HL-60 (cell line): ENCODE measurements at regions not wholly inside any gene's neighbourhood (a gene's known extent, or its start where the extent isn't known, plus 50 kb on each side); places are given as distances from the start of the nearest gene placed in this dataset.

ENCODE experiments used
- DNase-seq, 2 experiments: peaks; one replicate each; pipeline ENCODE4 v3.0.0-alpha.2; 2010 to 2020; ENCODE audit warnings: low read depth in 1 of 2, low spot score in 1 of 2
- H3K27ac ChIP-seq: fragments of 250-450 bp; sonication (Bioruptor Pico); replicated peaks from 2 replicates; pipeline ENCODE4 v1.5.1; 2020; ENCODE audit warnings: mild to moderate bottlenecking, moderate library complexity
- H3K27me3 ChIP-seq: fragments of 250-450 bp; sonication (Bioruptor Pico); 2 replicates; pipeline ENCODE4 v1.5.1; 2021; ENCODE audit warnings: mild to moderate bottlenecking, moderate library complexity; ENCODE audit not compliant: insufficient read depth, poor library complexity, severe bottlenecking
- H3K4me3 ChIP-seq: replicated peaks from 2 replicates; pipeline ENCODE4 v1.5.1; 2011; ENCODE audit warnings: mild to moderate bottlenecking, control low read depth, low read length; ENCODE audit not compliant: insufficient read depth
- GABPA ChIP-seq: IDR thresholded peaks from 2 replicates; pipeline ENCODE4 v1.6.1; 2012; ENCODE audit warnings: low read depth
- POLR2AphosphoS5 ChIP-seq: IDR thresholded peaks from 2 replicates; pipeline ENCODE4 v1.6.1; 2012; ENCODE audit warnings: low read depth
- SPI1 ChIP-seq: IDR thresholded peaks from 2 replicates; pipeline ENCODE4 v1.6.1; 2012; ENCODE audit warnings: low read depth, mild to moderate bottlenecking, borderline replicate concordance
- TF ChIP-seq, protein P1 (sequence below): IDR thresholded peaks from 2 replicates; pipeline ENCODE4 v1.6.1; 2012; ENCODE audit warnings: low read depth; ENCODE audit not compliant: insufficient replicate concordance
- TF ChIP-seq, protein P2 (sequence below): IDR thresholded peaks from one replicate; pipeline ENCODE4 v1.5.1; 2011; ENCODE audit warnings: low read length, control low read depth, inconsistent platforms; ENCODE audit not compliant: insufficient read depth

DNA sequence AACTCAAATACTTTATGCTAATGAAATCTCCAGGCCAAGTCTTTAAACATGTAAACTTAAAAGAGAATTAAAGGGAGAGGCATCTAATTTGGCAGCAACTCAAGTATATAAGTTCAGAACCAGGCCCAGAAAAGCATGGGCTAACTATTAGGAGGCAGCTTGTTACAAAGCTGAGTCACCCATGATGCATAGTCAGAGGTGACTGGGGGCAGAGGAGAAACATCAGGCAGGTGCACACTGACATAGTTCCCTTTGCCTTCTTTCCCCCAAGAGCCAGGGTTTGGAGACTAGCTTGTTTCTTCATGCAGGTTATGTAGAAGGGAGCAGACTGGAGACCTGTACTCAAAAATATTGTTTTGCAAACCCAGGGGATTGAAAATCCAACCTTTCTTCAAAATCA is 619.0 kb downstream of the SOX6 start:
- Histone ChIP-seq H3K27me3 (peaks cover 7% of the 10 kb centered on the region), H3K4me3 (no peak overlapping the region), H3K27ac (no peak overlapping the region)
- no peak for DNase-seq
- TF ChIP-seq POLR2AphosphoS5 (no peak), SPI1 (no peak), GABPA (no peak)
- TF ChIP-seq, protein P1, sequence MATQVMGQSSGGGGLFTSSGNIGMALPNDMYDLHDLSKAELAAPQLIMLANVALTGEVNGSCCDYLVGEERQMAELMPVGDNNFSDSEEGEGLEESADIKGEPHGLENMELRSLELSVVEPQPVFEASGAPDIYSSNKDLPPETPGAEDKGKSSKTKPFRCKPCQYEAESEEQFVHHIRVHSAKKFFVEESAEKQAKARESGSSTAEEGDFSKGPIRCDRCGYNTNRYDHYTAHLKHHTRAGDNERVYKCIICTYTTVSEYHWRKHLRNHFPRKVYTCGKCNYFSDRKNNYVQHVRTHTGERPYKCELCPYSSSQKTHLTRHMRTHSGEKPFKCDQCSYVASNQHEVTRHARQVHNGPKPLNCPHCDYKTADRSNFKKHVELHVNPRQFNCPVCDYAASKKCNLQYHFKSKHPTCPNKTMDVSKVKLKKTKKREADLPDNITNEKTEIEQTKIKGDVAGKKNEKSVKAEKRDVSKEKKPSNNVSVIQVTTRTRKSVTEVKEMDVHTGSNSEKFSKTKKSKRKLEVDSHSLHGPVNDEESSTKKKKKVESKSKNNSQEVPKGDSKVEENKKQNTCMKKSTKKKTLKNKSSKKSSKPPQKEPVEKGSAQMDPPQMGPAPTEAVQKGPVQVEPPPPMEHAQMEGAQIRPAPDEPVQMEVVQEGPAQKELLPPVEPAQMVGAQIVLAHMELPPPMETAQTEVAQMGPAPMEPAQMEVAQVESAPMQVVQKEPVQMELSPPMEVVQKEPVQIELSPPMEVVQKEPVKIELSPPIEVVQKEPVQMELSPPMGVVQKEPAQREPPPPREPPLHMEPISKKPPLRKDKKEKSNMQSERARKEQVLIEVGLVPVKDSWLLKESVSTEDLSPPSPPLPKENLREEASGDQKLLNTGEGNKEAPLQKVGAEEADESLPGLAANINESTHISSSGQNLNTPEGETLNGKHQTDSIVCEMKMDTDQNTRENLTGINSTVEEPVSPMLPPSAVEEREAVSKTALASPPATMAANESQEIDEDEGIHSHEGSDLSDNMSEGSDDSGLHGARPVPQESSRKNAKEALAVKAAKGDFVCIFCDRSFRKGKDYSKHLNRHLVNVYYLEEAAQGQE = no peak
- TF ChIP-seq, protein P2, sequence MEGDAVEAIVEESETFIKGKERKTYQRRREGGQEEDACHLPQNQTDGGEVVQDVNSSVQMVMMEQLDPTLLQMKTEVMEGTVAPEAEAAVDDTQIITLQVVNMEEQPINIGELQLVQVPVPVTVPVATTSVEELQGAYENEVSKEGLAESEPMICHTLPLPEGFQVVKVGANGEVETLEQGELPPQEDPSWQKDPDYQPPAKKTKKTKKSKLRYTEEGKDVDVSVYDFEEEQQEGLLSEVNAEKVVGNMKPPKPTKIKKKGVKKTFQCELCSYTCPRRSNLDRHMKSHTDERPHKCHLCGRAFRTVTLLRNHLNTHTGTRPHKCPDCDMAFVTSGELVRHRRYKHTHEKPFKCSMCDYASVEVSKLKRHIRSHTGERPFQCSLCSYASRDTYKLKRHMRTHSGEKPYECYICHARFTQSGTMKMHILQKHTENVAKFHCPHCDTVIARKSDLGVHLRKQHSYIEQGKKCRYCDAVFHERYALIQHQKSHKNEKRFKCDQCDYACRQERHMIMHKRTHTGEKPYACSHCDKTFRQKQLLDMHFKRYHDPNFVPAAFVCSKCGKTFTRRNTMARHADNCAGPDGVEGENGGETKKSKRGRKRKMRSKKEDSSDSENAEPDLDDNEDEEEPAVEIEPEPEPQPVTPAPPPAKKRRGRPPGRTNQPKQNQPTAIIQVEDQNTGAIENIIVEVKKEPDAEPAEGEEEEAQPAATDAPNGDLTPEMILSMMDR = no peak

DNA sequence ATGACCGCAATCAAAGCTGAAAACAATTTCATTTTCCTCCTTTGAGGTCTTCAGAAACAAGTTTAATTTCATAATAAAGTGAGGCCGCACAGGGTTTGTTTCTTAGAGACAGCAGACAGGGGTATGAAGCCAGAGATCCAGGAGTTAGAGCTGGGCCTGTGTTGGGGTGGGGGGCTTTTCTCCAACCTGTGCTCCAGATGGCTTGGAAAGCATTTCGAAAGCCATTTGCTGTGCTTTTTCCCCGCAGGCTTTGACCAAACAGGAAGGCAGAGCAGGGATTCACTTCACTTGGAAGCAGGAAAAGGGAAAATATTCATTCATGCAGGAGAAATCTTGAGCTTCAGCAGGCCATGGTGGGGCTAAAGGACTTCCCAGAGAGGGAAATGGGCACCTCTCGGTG is 617.4 kb downstream of the SOX6 start:
- no peak for DNase-seq
- no peak overlapping the region for H3K4me3 ChIP-seq
- H3K27ac ChIP-seq = no peak overlapping the region
- peaks cover 3% of the 10 kb centered on the region for H3K27me3 ChIP-seq
- TF ChIP-seq, protein P1 = no peak
- TF ChIP-seq POLR2AphosphoS5 (no peak), GABPA (no peak), SPI1 (no peak)
- TF ChIP-seq, protein P2 = no peak

DNA sequence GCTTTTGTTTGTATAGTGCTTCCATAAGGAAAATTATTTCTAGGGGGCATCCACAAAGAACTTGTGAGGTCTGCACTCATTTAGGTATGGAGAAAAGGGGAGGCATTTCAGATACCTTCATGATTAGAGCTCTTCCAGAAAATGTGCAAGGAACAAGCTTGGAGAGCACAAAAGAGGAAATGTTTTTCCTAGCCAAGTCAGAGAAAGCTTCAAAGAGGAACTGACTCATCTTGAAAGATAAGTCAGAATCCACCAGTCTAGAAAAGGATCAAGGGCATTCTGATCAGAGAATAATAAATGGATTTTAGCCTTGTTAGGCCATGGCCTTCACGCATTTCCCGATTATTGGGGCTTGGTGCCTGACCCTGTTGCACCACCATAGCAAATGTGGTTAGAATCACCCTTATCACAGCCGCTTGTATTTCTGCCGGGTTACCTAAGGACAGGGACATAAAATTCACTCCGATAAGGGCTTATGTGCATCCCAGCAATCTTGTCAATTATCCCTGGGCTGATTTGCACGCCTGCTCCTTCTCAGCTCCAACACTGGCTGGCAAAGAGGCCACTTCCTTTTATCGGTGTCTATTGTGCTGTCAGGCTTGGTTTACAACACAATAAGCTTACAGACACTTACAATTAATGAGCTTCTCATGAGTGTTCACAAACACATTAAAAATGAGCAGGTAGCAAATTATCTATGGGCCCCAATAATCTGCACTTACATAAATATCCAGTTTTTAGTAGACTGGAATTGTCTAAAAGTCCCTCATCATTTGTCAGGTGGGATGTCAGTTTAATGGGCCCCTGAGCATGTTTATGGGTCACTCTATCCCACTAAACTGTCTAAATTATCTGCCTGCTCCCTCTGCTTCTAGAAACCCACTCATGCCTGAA is 613.5 kb downstream of the SOX6 start:
- Histone ChIP-seq H3K27me3 (peaks cover 3% of the 10 kb centered on the region), H3K4me3 (no peak overlapping the region), H3K27ac (no peak overlapping the region)
- DNase-seq = no peak
- no peak for TF ChIP-seq POLR2AphosphoS5
- TF ChIP-seq, protein P2 = no peak
- no peak for TF ChIP-seq GABPA
- TF ChIP-seq SPI1 = peak; percentile 96
